Kidney epithelial cell (primary cell): ENCODE measurements at regions not wholly inside any gene's neighbourhood (a gene's known extent, or its start where the extent isn't known, plus 50 kb on each side); places are given as distances from the start of the nearest gene placed in this dataset.
"Not testable (repeated sequence)": the region's sequence is repeated elsewhere in the genome, so short reads cannot be mapped to it uniquely, and the experiment has no call there.

ENCODE experiments used
- DNase-seq: peaks from one replicate; pipeline ENCODE4 v3.0.0-alpha.2; 2010; ENCODE audit warnings: low read depth
- H3K27me3 ChIP-seq: 2 replicates; pipeline ENCODE4 v1.6.0; 2011; ENCODE audit warnings: low read length; ENCODE audit not compliant: control insufficient read depth, insufficient read depth
- H3K36me3 ChIP-seq: 2 replicates; pipeline ENCODE4 v1.5.1; 2011; ENCODE audit warnings: low read length; ENCODE audit not compliant: control insufficient read depth, insufficient read depth
- H3K4me3 ChIP-seq: 2 replicates; pipeline ENCODE4 v1.5.1; 2011; ENCODE audit warnings: low read depth, mild to moderate bottlenecking, control low read depth, low read length
- TF ChIP-seq, protein P1 (sequence below): IDR thresholded peaks from 2 replicates; pipeline ENCODE4 v1.5.1; 2011; ENCODE audit warnings: mild to moderate bottlenecking, moderate library complexity, low read length, control low read depth, inconsistent platforms; ENCODE audit not compliant: insufficient read depth, poor library complexity, severe bottlenecking

- DNase-seq: peak; percentile 16
- TF ChIP-seq, protein P1, sequence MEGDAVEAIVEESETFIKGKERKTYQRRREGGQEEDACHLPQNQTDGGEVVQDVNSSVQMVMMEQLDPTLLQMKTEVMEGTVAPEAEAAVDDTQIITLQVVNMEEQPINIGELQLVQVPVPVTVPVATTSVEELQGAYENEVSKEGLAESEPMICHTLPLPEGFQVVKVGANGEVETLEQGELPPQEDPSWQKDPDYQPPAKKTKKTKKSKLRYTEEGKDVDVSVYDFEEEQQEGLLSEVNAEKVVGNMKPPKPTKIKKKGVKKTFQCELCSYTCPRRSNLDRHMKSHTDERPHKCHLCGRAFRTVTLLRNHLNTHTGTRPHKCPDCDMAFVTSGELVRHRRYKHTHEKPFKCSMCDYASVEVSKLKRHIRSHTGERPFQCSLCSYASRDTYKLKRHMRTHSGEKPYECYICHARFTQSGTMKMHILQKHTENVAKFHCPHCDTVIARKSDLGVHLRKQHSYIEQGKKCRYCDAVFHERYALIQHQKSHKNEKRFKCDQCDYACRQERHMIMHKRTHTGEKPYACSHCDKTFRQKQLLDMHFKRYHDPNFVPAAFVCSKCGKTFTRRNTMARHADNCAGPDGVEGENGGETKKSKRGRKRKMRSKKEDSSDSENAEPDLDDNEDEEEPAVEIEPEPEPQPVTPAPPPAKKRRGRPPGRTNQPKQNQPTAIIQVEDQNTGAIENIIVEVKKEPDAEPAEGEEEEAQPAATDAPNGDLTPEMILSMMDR: no peak
- Histone ChIP-seq H3K36me3 (no peaks in the 10 kb centered on the region), H3K27me3 (no peaks in the 10 kb centered on the region), H3K4me3 (no peak overlapping the region)
Observed at GRCh38 chr1:103448560-103448959, 76.9 kb upstream of the RNPC3 start.

DNA sequence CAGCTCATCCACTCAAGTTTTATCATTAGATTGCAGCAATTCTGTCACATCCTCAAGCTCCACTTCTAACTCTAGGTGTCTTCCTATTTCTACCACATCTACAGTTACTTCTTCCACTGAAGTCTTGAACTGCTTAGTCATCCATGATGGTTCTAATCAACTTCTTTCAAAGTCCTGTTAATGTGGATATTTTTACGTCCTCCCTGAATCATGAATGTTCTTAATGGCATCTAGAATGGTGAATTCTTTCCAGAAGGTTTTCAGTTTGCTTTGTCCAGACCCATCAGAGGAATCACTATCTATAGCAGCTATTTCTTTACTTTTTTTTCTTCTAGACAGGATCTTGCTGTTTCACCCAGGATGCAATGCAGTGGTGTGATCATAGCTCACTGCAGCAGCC lies 78.0 kb upstream of the RNPC3 start:
- no peak for DNase-seq
- TF ChIP-seq, protein P1: no peak
- Histone ChIP-seq H3K4me3 (no peak overlapping the region), H3K27me3 (no peaks in the 10 kb centered on the region), H3K36me3 (no peaks in the 10 kb centered on the region)

GRCh38 chr1:103441342-103441741 lies 84.2 kb upstream of the RNPC3 start:
- Histone ChIP-seq H3K36me3 (no peaks in the 10 kb centered on the region), H3K4me3 (no peak overlapping the region), H3K27me3 (no peaks in the 10 kb centered on the region)
- DNase-seq: no peak
- TF ChIP-seq, protein P1: no peak

GRCh38 chr1:103436568-103437100 lies 88.9 kb upstream of the RNPC3 start:
- H3K36me3 ChIP-seq, H3K27me3 ChIP-seq, DNase-seq, H3K4me3 ChIP-seq: not testable (repeated sequence)

- Histone ChIP-seq H3K36me3 (no peaks in the 10 kb centered on the region), H3K4me3 (no peak overlapping the region), H3K27me3 (no peaks in the 10 kb centered on the region)
- TF ChIP-seq, protein P1: no peak
- DNase-seq: no peak
Observed at GRCh38 chr1:103435443-103435842, 90.1 kb upstream of the RNPC3 start.

DNA sequence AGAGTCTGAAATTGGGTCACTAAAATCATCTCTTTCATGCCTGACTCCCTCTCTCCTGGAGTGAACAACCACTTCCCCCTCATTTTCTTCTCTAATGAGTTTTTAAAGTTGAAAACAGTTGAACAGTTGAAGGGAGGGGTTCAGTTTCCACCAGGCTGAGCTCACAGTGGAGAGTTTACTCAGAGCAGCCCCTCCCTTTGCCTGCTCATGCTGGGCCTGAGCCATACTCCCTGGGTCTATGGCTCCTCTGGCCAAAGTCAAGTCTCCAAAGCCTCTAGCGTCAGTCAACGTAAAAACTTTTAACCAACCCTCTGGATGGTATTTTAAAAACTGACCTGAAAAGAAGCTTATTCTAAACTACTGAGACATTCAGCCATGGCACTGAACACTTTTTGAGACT lies 100.8 kb upstream of the RNPC3 start:
- TF ChIP-seq, protein P1: no peak
- Histone ChIP-seq H3K4me3 (no peak overlapping the region), H3K36me3 (no peaks in the 10 kb centered on the region), H3K27me3 (no peaks in the 10 kb centered on the region)
- no peak for DNase-seq
